Activated CD8-positive, alpha-beta T cell treated with anti-CD3 and anti-CD28 coated beads for 36 hours (primary cell): ENCODE measurements at regions not wholly inside any gene's neighbourhood (a gene's known extent, or its start where the extent isn't known, plus 50 kb on each side); places are given as distances from the start of the nearest gene placed in this dataset.

Experiments
- ATAC-seq: fragments of 200-7000 bp; cut with Tn5 transposase; one replicate; pipeline ENCODE4 v1.10.0; 2021; ENCODE audit warnings: mild to moderate bottlenecking, moderate library complexity
- CTCF ChIA-PET: fragments of 350-600 bp; sonication (Branson Sonifier 250); formaldehyde crosslinking; loops from one replicate; lab custom pipeline; 2021; ENCODE audit warnings: antibody characterized with exemption; lab: Charles Lee
- POLR2A ChIA-PET: fragments of 350-600 bp; sonication (Branson Sonifier 250); formaldehyde crosslinking; loops from one replicate; lab custom pipeline; 2021; ENCODE audit warnings: antibody characterized with exemption; lab: Charles Lee
- DNase-seq: peaks from one replicate; pipeline ENCODE4 v3.0.0-alpha.2; 2020
- H3K27ac Mint-ChIP-seq: one replicate; pipeline ENCODE4 v1.8.0; 2021; ENCODE audit warnings: mild to moderate bottlenecking, mixed read lengths
- H3K27me3 Mint-ChIP-seq: one replicate; pipeline ENCODE4 v1.8.0; 2021; ENCODE audit warnings: mixed read lengths
- H3K36me3 Mint-ChIP-seq: one replicate; pipeline ENCODE4 v1.8.0; 2021; ENCODE audit warnings: low read depth, mixed read lengths
- H3K4me1 Mint-ChIP-seq: one replicate; pipeline ENCODE4 v1.8.0; 2021; ENCODE audit warnings: low read depth, mixed read lengths
- H3K4me3 Mint-ChIP-seq: one replicate; pipeline ENCODE4 v1.8.0; 2021; ENCODE audit warnings: mild to moderate bottlenecking, moderate library complexity, mixed read lengths
- H3K9me3 Mint-ChIP-seq: one replicate; pipeline ENCODE4 v1.8.0; 2021; ENCODE audit warnings: mixed read lengths
- intact Hi-C: fragments of 100-400 bp; cut with micrococcal nuclease; formaldehyde crosslinking; loops from one replicate; pipeline ENCODE4 v1.10.0; 2022
- TF ChIP-seq, protein P1 (sequence below): fragments of 200-600 bp; IDR thresholded peaks from one replicate; pipeline ENCODE4 v1.8.0; 2022; ENCODE audit warnings: antibody characterized with exemption, mild to moderate bottlenecking

DNA sequence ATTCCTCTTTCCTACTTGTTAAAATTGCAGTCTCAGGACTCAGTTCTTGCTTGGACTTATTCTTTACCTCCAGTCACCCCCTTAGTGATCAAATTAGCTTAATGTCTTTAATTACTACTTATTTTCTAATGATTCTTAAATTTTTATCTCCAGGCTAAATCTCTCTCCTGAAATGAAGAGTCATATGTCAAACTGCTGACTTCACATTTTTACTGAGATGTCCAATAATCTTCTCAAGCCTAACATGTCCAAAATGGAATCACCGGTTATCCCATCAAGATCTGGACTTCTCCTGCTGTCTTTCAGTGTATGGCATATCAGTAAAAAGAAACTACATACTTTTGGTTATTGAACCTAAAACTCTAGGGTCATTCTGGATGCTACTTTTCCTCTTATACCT lies 332.3 kb upstream of the HTR2C start:
- TF ChIP-seq, protein P1, sequence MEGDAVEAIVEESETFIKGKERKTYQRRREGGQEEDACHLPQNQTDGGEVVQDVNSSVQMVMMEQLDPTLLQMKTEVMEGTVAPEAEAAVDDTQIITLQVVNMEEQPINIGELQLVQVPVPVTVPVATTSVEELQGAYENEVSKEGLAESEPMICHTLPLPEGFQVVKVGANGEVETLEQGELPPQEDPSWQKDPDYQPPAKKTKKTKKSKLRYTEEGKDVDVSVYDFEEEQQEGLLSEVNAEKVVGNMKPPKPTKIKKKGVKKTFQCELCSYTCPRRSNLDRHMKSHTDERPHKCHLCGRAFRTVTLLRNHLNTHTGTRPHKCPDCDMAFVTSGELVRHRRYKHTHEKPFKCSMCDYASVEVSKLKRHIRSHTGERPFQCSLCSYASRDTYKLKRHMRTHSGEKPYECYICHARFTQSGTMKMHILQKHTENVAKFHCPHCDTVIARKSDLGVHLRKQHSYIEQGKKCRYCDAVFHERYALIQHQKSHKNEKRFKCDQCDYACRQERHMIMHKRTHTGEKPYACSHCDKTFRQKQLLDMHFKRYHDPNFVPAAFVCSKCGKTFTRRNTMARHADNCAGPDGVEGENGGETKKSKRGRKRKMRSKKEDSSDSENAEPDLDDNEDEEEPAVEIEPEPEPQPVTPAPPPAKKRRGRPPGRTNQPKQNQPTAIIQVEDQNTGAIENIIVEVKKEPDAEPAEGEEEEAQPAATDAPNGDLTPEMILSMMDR = no peak
- Mint-ChIP-seq H3K9me3 (peaks cover 2% of the 10 kb centered on the region), H3K4me3 (no peak overlapping the region), H3K27me3 (no peaks in the 10 kb centered on the region), H3K36me3 (no peaks in the 10 kb centered on the region), H3K4me1 (no peaks in the 10 kb centered on the region), H3K27ac (no peak overlapping the region)
- intact Hi-C loops = no loop called here
- ATAC-seq (no peak), DNase-seq (no peak)
- POLR2A ChIA-PET = no interaction called here
- CTCF ChIA-PET = no interaction called here

DNA sequence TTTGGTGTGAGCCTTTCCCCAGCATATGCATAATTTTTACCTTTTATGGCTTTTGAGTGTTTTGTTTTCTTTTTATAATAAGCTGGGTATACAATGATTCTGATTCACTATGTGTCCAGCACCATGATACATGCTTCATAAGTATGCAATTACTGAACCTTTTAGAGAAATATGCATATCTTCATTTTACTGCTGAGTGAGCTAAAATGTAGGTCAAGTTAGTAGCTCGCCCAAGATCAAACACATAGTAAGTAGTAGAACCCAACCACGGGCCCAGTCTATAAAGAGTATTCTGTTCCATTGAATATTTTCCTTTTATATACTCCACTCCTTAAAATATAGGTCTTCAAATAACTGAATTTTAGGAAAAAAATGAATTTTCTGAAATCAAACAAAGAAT lies 362.4 kb upstream of the HTR2C start:
- no peak overlapping the region for H3K27ac Mint-ChIP-seq
- no peaks in the 10 kb centered on the region for H3K9me3 Mint-ChIP-seq
- DNase-seq = no peak
- ChIA-PET CTCF (no interaction called here), POLR2A (no interaction called here)
- intact Hi-C loops = no loop called here
- no peaks in the 10 kb centered on the region for H3K36me3 Mint-ChIP-seq
- TF ChIP-seq, protein P1 = no peak
- no peak overlapping the region for H3K4me3 Mint-ChIP-seq
- H3K4me1 Mint-ChIP-seq = no peaks in the 10 kb centered on the region
- H3K27me3 Mint-ChIP-seq = no peaks in the 10 kb centered on the region
- ATAC-seq = no peak

DNA sequence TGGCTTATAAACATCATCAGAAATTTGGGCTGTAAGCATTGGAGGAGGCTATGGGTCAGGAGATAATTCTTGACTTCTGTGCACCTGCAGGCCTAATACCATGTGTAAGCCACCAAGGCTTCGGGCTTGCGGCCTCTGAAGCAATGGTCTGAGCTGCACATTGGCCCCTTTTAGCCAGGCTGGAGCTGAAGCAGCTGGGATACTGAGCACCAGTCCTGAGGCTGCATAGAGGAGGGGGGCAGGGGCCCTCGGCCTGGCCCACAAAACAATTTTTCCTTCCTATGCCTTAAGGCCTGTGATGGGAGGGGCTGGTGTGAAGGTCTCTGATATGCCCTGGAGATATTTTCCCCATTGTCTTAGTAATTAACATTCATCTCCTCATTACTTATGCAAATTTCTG lies 373.0 kb upstream of the HTR2C start:
- ChIA-PET CTCF (no interaction called here), POLR2A (no interaction called here)
- no peaks in the 10 kb centered on the region for H3K9me3 Mint-ChIP-seq
- no peaks in the 10 kb centered on the region for H3K27me3 Mint-ChIP-seq
- no peaks in the 10 kb centered on the region for H3K36me3 Mint-ChIP-seq
- H3K4me3 Mint-ChIP-seq = no peak overlapping the region
- intact Hi-C loops = no loop called here
- TF ChIP-seq, protein P1 = no peak
- no peak overlapping the region for H3K27ac Mint-ChIP-seq
- no peak for DNase-seq
- no peak for ATAC-seq
- H3K4me1 Mint-ChIP-seq = no peaks in the 10 kb centered on the region

DNA sequence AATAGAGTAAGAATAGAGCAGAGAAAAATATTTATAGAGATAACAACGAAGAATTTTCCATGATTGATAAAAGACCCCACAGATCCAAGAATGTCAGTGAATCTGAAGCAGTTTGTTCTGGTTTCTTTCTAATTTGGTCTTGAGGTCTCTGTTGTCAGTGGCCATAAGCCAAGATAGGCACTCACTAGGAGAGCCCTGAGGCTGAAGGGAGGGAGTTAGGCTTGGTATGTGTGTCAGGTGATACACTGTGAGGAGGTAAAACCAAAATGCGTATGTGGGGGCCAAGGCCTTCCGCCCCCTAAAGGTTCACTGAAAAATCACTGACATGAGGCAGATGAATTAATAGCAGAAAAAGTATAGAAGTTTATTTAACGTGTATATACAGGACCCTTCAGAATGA lies 382.3 kb upstream of the HTR2C start:
- Mint-ChIP-seq H3K9me3 (peaks cover 2% of the 10 kb centered on the region), H3K27ac (no peak overlapping the region), H3K4me3 (no peak overlapping the region), H3K27me3 (no peaks in the 10 kb centered on the region), H3K36me3 (no peaks in the 10 kb centered on the region), H3K4me1 (no peaks in the 10 kb centered on the region)
- no peak for DNase-seq
- TF ChIP-seq, protein P1 = no peak
- POLR2A ChIA-PET = no interaction called here
- ATAC-seq = no peak
- intact Hi-C loops = no loop called here
- CTCF ChIA-PET = no interaction called here

DNA sequence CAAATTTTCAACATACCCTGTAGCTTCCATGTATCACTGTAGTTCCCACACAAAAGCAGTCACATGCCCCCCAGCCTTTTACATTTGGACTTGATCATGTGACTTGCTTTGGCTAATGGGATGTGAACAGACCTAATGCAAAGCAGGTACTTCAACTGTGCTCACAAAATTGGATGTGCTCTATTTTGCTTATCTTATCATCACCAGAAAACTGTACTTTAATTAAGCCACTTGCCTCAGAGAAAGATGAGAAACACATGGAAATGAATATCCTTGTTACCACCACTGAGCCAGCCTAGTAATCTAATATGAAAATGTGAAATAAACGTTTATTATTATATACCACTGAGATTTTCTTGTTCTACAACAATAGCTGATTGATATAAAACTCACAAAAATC lies 402.7 kb upstream of the HTR2C start:
- TF ChIP-seq, protein P1 = no peak
- H3K9me3 Mint-ChIP-seq = peaks cover 6% of the 10 kb centered on the region
- CTCF ChIA-PET = no interaction called here
- no peak for DNase-seq
- no peak for ATAC-seq
- peaks cover 1% of the 10 kb centered on the region for H3K36me3 Mint-ChIP-seq
- POLR2A ChIA-PET = no interaction called here
- no peaks in the 10 kb centered on the region for H3K4me1 Mint-ChIP-seq
- intact Hi-C loops = no loop called here
- H3K4me3 Mint-ChIP-seq = no peak overlapping the region
- no peak overlapping the region for H3K27ac Mint-ChIP-seq
- no peaks in the 10 kb centered on the region for H3K27me3 Mint-ChIP-seq
